ENCODE measurements at regions not wholly inside any gene's neighbourhood (a gene's known extent, or its start where the extent isn't known, plus 50 kb on each side); places are given as distances from the start of the nearest gene placed in this dataset.

- TF ChIP-seq, protein P1, sequence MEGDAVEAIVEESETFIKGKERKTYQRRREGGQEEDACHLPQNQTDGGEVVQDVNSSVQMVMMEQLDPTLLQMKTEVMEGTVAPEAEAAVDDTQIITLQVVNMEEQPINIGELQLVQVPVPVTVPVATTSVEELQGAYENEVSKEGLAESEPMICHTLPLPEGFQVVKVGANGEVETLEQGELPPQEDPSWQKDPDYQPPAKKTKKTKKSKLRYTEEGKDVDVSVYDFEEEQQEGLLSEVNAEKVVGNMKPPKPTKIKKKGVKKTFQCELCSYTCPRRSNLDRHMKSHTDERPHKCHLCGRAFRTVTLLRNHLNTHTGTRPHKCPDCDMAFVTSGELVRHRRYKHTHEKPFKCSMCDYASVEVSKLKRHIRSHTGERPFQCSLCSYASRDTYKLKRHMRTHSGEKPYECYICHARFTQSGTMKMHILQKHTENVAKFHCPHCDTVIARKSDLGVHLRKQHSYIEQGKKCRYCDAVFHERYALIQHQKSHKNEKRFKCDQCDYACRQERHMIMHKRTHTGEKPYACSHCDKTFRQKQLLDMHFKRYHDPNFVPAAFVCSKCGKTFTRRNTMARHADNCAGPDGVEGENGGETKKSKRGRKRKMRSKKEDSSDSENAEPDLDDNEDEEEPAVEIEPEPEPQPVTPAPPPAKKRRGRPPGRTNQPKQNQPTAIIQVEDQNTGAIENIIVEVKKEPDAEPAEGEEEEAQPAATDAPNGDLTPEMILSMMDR (IDR thresholded peaks at IDR 0.05): no peak
- TF ChIP-seq POLR2A (IDR thresholded peaks at IDR 0.05): no peak
Observed at GRCh38 chr13:107733276-107733675, 482.1 kb downstream of the LIG4 start.
